Endothelial cell of umbilical vein (primary cell): ENCODE measurements at regions not wholly inside any gene's neighbourhood (a gene's known extent, or its start where the extent isn't known, plus 50 kb on each side); places are given as distances from the start of the nearest gene placed in this dataset.

Experiments
- CTCF ChIP-seq, 2 donors: IDR thresholded peaks; 1 replicate in 1 of 2; 2 replicates in 1 of 2; pipeline ENCODE4 v1.5.1; 2011; ENCODE audit warnings: low read length in 2 of 2, mild to moderate bottlenecking in 2 of 2, moderate library complexity in 2 of 2, control low read depth in 1 of 2, inconsistent platforms in 1 of 2, low read depth in 1 of 2; ENCODE audit not compliant: insufficient read depth in 1 of 2; ENCODE audit errors: extremely low read depth in 1 of 2
- EZH2 ChIP-seq: IDR thresholded peaks from 2 replicates; pipeline ENCODE4 v1.6.1; 2012; ENCODE audit warnings: borderline replicate concordance, low read depth, mild to moderate bottlenecking, moderate library complexity, low read length, inconsistent platforms; ENCODE audit not compliant: severe bottlenecking
- MAX ChIP-seq: IDR thresholded peaks from 2 replicates; pipeline ENCODE4 v1.6.1; 2011; ENCODE audit not compliant: insufficient read depth, insufficient read length
- POLR2A ChIP-seq: IDR thresholded peaks from 2 replicates; pipeline ENCODE4 v1.6.1; 2012; ENCODE audit warnings: low read depth, mild to moderate bottlenecking, control low read depth, low read length
- POLR2AphosphoS5 ChIP-seq: IDR thresholded peaks from 2 replicates; pipeline ENCODE4 v1.6.1; 2012; ENCODE audit warnings: low read depth, mild to moderate bottlenecking, control low read depth, low read length, moderate library complexity; ENCODE audit not compliant: insufficient read depth

GRCh38 chr16:60302261-60302660 is 1568.1 kb upstream of the GOT2 start:
- TF ChIP-seq CTCF (IDR thresholded peaks at IDR 0.05; ENCODE audit: extremely low read depth in 1 of 2, insufficient read depth in 1 of 2, low read depth in 1 of 2, low read length in 2 of 2) (no peak), MAX (no peak), POLR2AphosphoS5 (no peak), POLR2A (no peak), EZH2 (no peak)
